T-helper 17 cell (primary cell): ENCODE measurements at regions not wholly inside any gene's neighbourhood (a gene's known extent, or its start where the extent isn't known, plus 50 kb on each side); places are given as distances from the start of the nearest gene placed in this dataset.

Source experiments
- ATAC-seq: fragments of 150-1000 bp; cut with Tn5 transposase; 2 replicates; pipeline ENCODE4 v1.10.0; 2021; ENCODE audit warnings: mild to moderate bottlenecking, moderate library complexity
- DNase-seq, 3 donors: peaks; one replicate each; pipeline versions ENCODE4 v3.0.0 to v3.0.0-alpha.2; 2020 to 2021
- H3K9me3 ChIP-seq: one replicate; pipeline ENCODE4 v1.7.0; 2013; ENCODE audit warnings: low read length, mild to moderate bottlenecking; ENCODE audit not compliant: control insufficient read depth, poor library complexity, severe bottlenecking
- H3K27ac Mint-ChIP-seq: one replicate; pipeline ENCODE4 v1.8.0; 2022; ENCODE audit warnings: mild to moderate bottlenecking, moderate library complexity, mixed read lengths
- H3K27me3 Mint-ChIP-seq: one replicate; pipeline ENCODE4 v1.8.0; 2022; ENCODE audit warnings: mixed read lengths
- H3K36me3 Mint-ChIP-seq: one replicate; pipeline ENCODE4 v1.8.0; 2022; ENCODE audit warnings: low read depth, mixed read lengths
- H3K4me1 Mint-ChIP-seq: one replicate; pipeline ENCODE4 v1.8.0; 2022; ENCODE audit warnings: mild to moderate bottlenecking, mixed read lengths
- H3K4me3 Mint-ChIP-seq: one replicate; pipeline ENCODE4 v1.8.0; 2022; ENCODE audit warnings: mild to moderate bottlenecking, moderate library complexity, mixed read lengths

DNA sequence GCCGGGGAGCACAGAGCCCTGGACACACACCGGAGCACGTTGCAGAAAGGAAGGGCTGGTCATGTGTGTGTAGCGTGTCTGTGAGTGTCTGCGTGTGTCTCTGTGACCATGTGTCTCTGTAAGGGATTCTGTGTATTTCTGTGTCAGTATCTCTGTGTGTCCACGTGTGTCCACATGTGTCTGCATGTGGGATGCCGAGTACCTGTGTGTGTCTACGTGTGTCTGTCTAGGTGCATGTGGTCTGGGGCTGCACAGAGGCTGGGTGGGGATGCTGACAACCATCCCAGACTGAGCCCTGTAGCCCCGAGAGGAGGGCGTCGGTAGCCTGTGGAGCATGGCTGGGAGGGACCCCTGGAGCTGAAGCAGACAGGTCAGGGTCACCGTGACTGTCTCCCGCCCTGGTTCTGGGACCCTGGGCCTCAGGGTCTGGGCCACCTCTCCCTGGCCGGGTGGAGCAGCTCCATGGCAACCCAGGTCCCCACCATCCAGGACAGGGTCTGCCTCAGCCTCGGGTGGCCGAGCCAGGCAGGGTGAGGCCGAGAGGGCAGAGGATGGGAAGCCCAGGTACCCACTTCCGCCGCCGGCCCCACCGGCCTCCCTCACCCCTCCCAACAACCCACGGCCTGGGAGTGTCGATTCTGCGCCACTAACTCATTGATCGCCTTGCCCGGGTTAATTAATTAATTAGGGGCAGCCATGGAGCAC is 122.7 kb downstream of the FAM53A start:
- Mint-ChIP-seq H3K4me1 (peaks cover 7% of the 10 kb centered on the region), H3K4me3 (no peak overlapping the region), H3K27ac (no peak overlapping the region), H3K36me3 (no peaks in the 10 kb centered on the region), H3K27me3 (peaks cover 14% of the 10 kb centered on the region)
- DNase-seq (no peak), ATAC-seq (no peak)
- H3K9me3 ChIP-seq, result no peaks in the 10 kb centered on the region

GRCh38 chr4:1559896-1560650 is 124.0 kb downstream of the FAM53A start:
- H3K9me3 ChIP-seq, result no peaks in the 10 kb centered on the region
- ATAC-seq (no peak), DNase-seq (no peak)
- Mint-ChIP-seq H3K27ac (no peak overlapping the region), H3K4me1 (peaks cover 3% of the 10 kb centered on the region), H3K36me3 (no peaks in the 10 kb centered on the region), H3K4me3 (no peak overlapping the region), H3K27me3 (peaks cover 16% of the 10 kb centered on the region)

- Mint-ChIP-seq H3K27ac (no peak overlapping the region), H3K4me1 (no peaks in the 10 kb centered on the region), H3K4me3 (no peak overlapping the region), H3K36me3 (no peaks in the 10 kb centered on the region), H3K27me3 (peaks cover 24% of the 10 kb centered on the region)
- DNase-seq, result no peak
- no peak for ATAC-seq
- no peaks in the 10 kb centered on the region for H3K9me3 ChIP-seq
These were observed 125.9 kb downstream of the FAM53A start for GRCh38 chr4:1558205-1558604.

DNA sequence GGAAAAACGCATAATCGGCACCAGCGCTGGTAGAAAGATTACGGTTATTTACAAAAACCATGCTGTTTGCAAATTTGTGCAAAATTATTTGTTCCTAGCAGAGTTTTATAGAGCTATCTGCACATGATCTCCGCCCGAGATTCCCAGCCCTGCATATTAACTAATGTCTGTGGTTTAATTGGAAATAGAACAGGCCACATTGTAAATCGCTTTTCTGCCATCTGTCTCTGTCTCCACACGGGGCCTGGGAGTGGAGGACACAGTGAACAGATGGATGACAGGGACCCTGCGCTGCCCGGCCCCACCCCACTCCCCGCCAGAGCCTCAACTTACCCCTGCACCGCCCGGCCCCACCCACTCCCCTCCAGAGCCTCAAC is 126.9 kb downstream of the FAM53A start:
- Mint-ChIP-seq H3K4me1 (no peaks in the 10 kb centered on the region), H3K27me3 (peaks cover 24% of the 10 kb centered on the region), H3K27ac (no peak overlapping the region), H3K4me3 (no peak overlapping the region), H3K36me3 (no peaks in the 10 kb centered on the region)
- ATAC-seq (no peak), DNase-seq (no peak)
- no peaks in the 10 kb centered on the region for H3K9me3 ChIP-seq

GRCh38 chr4:1556541-1557220 is 127.4 kb downstream of the FAM53A start:
- H3K27ac Mint-ChIP-seq, result no peak overlapping the region
- ATAC-seq (no peak), DNase-seq (no peak)
- H3K4me3 Mint-ChIP-seq, result no peak overlapping the region
- no peaks in the 10 kb centered on the region for H3K4me1 Mint-ChIP-seq
- peaks cover 24% of the 10 kb centered on the region for H3K27me3 Mint-ChIP-seq
- H3K36me3 Mint-ChIP-seq, result no peaks in the 10 kb centered on the region
- H3K9me3 ChIP-seq, result no peaks in the 10 kb centered on the region

DNA sequence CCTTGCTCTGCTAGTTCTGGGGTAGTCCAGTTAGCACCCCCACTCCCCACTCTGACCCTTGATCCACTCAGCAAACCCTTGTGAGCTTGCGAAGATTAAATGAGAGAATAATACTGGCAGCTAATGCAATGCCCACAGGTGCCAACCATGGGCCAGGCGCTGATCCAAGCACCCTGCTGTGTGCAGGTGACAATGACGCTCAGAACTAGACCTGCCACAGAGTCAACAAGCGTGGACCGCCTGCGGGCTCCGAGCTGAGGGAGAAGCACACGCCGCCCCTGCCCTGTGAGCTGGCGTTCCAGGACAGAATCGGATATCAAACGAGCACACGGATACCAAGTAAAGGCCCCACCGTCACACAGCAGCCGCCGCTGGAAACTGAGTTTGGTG is 129.2 kb downstream of the FAM53A start:
- no peak for ATAC-seq
- Mint-ChIP-seq H3K36me3 (no peaks in the 10 kb centered on the region), H3K4me1 (no peaks in the 10 kb centered on the region), H3K27ac (no peak overlapping the region), H3K27me3 (peaks cover 19% of the 10 kb centered on the region), H3K4me3 (no peak overlapping the region)
- no peaks in the 10 kb centered on the region for H3K9me3 ChIP-seq
- DNase-seq, result no peak

- H3K27ac Mint-ChIP-seq, result no peak overlapping the region
- no peaks in the 10 kb centered on the region for H3K36me3 Mint-ChIP-seq
- no peak for DNase-seq
These were observed 129.8 kb downstream of the FAM53A start for GRCh38 chr4:1554246-1554875.

DNA sequence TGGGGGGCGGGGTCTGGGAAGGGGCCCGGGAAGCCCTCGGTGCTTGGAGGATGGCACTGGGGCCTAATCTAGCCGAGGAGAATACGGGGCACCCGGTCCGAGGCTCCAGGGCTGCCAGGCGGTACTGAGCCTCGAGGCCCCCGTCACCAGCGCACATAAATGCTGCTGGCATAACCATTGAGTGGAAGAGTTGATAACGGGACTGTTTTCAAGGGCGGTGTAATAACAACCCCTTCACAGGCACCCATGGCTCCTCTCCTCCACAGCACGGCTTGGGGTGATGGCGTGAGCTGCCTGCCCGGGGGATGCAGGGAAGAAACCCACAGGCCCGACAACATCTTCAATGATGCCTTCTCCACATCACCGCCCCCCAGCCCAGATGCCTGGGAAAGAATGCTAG is 130.7 kb downstream of the FAM53A start:
- H3K4me3 Mint-ChIP-seq, result no peak overlapping the region
- no peaks in the 10 kb centered on the region for H3K36me3 Mint-ChIP-seq
- peaks cover 5% of the 10 kb centered on the region for H3K4me1 Mint-ChIP-seq
- H3K9me3 ChIP-seq, result no peaks in the 10 kb centered on the region
- peaks cover 21% of the 10 kb centered on the region for H3K27me3 Mint-ChIP-seq
- DNase-seq (no peak), ATAC-seq (no peak)
- no peak overlapping the region for H3K27ac Mint-ChIP-seq

More at GRCh38 chr4:1554246-1554875, 129.8 kb downstream of the FAM53A start:
- H3K9me3 ChIP-seq, result no peaks in the 10 kb centered on the region
- H3K4me1 Mint-ChIP-seq, result no peaks in the 10 kb centered on the region
- no peak overlapping the region for H3K4me3 Mint-ChIP-seq
- ATAC-seq, result no peak
- peaks cover 19% of the 10 kb centered on the region for H3K27me3 Mint-ChIP-seq

GRCh38 chr4:1552451-1552850 is 131.7 kb downstream of the FAM53A start:
- DNase-seq (no peak), ATAC-seq (no peak)
- H3K9me3 ChIP-seq, result no peaks in the 10 kb centered on the region
- Mint-ChIP-seq H3K36me3 (peaks cover 4% of the 10 kb centered on the region), H3K4me3 (no peak overlapping the region), H3K27ac (no peak overlapping the region), H3K27me3 (peaks cover 26% of the 10 kb centered on the region), H3K4me1 (peaks cover 5% of the 10 kb centered on the region)

GRCh38 chr4:1551211-1551610 is 132.9 kb downstream of the FAM53A start:
- ATAC-seq (no peak), DNase-seq (no peak)
- Mint-ChIP-seq H3K27ac (no peak overlapping the region), H3K4me3 (no peak overlapping the region), H3K4me1 (peaks cover 5% of the 10 kb centered on the region), H3K36me3 (peaks cover 5% of the 10 kb centered on the region), H3K27me3 (peaks cover 25% of the 10 kb centered on the region)
- no peaks in the 10 kb centered on the region for H3K9me3 ChIP-seq

DNA sequence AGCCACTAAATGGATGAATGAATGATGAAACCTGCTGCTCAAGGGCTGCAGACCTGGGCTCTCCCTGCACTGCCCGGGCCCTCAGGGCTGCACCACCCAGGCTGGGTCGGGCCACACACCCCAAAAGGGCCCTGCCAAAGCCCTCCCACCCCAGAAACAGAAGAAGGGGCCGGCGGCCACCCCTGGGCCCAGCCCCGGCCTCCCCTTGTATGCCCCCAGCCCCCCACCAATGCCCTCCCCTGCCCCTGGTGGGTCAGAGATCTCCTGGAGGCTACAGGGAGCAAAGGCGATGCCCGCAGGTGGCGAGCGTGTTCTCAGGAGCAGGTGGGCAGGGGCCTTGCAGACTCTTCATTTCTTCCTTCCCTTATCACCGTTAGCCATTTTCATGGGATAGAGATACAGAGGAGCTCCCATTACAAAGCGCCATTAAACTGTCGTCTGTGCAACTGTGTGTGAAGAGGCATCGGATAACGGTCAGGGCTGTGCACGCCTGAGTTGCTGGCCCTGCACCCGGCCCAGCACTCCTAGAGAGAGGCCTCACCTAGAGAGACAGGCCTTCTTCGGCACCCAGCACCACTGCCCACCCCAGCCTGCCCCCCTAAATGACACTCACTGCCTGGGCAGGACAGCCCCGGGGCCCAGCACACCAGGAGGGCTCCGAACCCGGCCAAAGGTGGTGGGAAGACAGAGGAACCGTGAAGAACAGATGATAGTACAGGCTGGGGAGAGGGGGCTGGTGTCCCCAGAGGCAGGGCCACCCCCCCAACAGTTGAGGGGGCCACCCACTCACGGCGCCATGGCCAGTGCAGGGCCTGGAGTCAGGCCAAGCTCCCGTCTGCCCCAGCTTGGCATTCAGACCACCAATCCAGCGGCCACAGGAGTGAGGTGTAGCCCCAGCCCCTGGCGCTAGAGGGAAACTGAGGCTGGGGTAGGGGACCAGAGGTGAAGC is 133.7 kb downstream of the FAM53A start:
- no peak for DNase-seq
- no peak overlapping the region for H3K4me3 Mint-ChIP-seq
- H3K9me3 ChIP-seq, result no peaks in the 10 kb centered on the region
- peaks cover 5% of the 10 kb centered on the region for H3K4me1 Mint-ChIP-seq
- no peak overlapping the region for H3K27ac Mint-ChIP-seq
- peaks cover 5% of the 10 kb centered on the region for H3K36me3 Mint-ChIP-seq
- peaks cover 25% of the 10 kb centered on the region for H3K27me3 Mint-ChIP-seq
- no peak for ATAC-seq

DNA sequence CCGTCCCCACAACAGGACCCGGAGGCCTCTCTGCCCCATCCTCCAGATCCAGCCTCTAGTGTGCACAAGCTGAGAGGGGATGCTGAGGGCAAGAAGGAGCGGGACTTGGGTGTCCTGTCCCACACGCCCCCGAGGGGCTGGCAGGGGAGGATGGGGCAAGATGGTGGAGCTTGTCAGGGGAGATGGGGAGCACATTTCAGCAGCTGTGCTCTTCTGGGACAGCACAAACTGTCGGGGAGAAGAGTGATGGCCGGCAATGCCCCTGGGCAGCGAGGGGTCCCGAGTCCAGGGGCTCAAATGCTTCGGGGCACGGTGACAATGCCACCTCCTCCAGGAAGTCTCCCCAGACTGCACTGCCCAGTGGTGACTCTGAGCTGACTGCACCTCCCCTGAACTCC is 134.5 kb downstream of the FAM53A start:
- Mint-ChIP-seq H3K27me3 (peaks cover 19% of the 10 kb centered on the region), H3K4me3 (no peak overlapping the region), H3K27ac (no peak overlapping the region), H3K36me3 (peaks cover 5% of the 10 kb centered on the region), H3K4me1 (peaks cover 8% of the 10 kb centered on the region)
- DNase-seq (no peak), ATAC-seq (no peak)
- H3K9me3 ChIP-seq, result no peaks in the 10 kb centered on the region
